ENCODE measurements at regions not wholly inside any gene's neighbourhood (a gene's known extent, or its start where the extent isn't known, plus 50 kb on each side); places are given as distances from the start of the nearest gene placed in this dataset.

DNA sequence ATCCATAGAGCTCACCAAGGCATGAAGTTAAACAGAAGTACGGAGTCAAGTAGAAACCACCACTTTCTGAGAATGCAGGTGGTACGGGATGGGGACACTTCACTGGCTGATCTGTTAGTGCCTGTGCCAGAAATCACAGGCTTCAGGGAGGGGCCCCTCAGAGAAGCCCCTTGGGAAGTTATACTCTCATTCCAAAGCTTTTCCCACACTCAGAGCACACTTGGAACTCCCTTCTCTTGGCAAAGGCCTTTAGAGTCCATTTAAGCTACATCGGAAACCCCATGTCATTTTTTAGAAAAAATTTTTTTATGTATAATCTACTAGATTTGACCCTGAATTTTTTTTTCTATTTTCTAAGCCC lies 80.7 kb upstream of the WASF3 start:
- TF ChIP-seq, protein P1, sequence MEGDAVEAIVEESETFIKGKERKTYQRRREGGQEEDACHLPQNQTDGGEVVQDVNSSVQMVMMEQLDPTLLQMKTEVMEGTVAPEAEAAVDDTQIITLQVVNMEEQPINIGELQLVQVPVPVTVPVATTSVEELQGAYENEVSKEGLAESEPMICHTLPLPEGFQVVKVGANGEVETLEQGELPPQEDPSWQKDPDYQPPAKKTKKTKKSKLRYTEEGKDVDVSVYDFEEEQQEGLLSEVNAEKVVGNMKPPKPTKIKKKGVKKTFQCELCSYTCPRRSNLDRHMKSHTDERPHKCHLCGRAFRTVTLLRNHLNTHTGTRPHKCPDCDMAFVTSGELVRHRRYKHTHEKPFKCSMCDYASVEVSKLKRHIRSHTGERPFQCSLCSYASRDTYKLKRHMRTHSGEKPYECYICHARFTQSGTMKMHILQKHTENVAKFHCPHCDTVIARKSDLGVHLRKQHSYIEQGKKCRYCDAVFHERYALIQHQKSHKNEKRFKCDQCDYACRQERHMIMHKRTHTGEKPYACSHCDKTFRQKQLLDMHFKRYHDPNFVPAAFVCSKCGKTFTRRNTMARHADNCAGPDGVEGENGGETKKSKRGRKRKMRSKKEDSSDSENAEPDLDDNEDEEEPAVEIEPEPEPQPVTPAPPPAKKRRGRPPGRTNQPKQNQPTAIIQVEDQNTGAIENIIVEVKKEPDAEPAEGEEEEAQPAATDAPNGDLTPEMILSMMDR (IDR thresholded peaks at IDR 0.05; ENCODE audit: poor library complexity): no peak
- TF ChIP-seq EZH2 (IDR thresholded peaks at IDR 0.05; ENCODE audit: borderline replicate concordance) (no peak), EZH2phosphoT487 (IDR thresholded peaks at IDR 0.05; ENCODE audit: low read depth, severe bottlenecking, unreplicated experiment) (no peak)
